Kidney epithelial cell (primary cell): ENCODE measurements at regions not wholly inside any gene's neighbourhood (a gene's known extent, or its start where the extent isn't known, plus 50 kb on each side); places are given as distances from the start of the nearest gene placed in this dataset.

Source experiments
- DNase-seq: peaks from one replicate; pipeline ENCODE4 v3.0.0-alpha.2; 2010; ENCODE audit warnings: low read depth
- H3K27me3 ChIP-seq: 2 replicates; pipeline ENCODE4 v1.6.0; 2011; ENCODE audit warnings: low read length; ENCODE audit not compliant: control insufficient read depth, insufficient read depth
- H3K36me3 ChIP-seq: 2 replicates; pipeline ENCODE4 v1.5.1; 2011; ENCODE audit warnings: low read length; ENCODE audit not compliant: control insufficient read depth, insufficient read depth
- H3K4me3 ChIP-seq: 2 replicates; pipeline ENCODE4 v1.5.1; 2011; ENCODE audit warnings: low read depth, mild to moderate bottlenecking, control low read depth, low read length
- CTCF ChIP-seq: IDR thresholded peaks from 2 replicates; pipeline ENCODE4 v1.5.1; 2011; ENCODE audit warnings: mild to moderate bottlenecking, moderate library complexity, low read length, control low read depth, inconsistent platforms; ENCODE audit not compliant: insufficient read depth, poor library complexity, severe bottlenecking

DNA sequence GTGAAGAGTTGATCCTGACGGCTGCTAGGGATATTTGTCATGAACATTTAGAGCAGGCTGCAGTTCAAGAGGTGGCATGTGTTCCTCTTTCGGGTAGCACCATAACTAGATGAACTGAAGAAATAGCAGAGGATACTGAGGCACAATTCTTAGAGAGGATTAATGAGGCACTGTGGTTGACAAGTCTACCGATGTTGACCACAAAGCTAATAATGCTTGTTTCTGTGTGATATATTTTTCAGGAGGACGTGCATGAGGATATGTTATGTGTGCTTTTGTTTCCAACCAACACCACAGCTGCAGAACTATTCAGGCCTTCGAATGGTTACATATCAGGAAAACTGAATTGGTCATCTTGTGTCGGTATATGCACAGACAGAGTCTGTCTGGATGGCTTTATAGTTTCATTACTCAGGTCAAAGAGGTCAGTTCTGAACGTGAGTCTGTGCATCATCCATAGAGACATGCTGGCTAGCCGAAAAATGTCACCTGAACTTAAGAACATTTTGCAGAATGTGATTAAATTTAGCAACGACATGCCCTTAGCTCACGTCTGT lies 210.1 kb upstream of the IRS2 start:
- Histone ChIP-seq H3K4me3 (no peak overlapping the region), H3K27me3 (no peaks in the 10 kb centered on the region), H3K36me3 (no peaks in the 10 kb centered on the region)
- TF ChIP-seq CTCF = no peak
- no peak for DNase-seq

DNA sequence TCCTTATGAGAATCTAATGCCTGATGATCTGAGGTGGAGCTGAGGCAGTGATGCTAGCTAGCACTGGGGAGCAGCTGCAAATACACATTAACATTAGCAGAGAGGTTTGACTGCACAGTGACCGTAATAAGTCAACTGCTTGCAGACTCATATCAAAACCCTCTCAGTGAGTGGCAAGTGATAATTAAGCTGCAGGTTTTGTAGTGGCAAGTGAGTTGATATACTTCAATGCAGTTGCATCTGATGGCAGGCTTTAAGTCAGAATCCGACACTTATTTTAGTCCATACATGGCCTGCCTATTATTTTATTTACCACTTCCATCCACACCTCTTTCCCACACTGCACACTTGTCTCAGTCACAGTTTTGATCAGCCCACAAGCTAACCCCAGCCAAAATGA lies 209.2 kb upstream of the IRS2 start:
- Histone ChIP-seq H3K36me3 (no peaks in the 10 kb centered on the region), H3K27me3 (no peaks in the 10 kb centered on the region), H3K4me3 (no peak overlapping the region)
- no peak for DNase-seq
- TF ChIP-seq CTCF = no peak

GRCh38 chr13:109990296-109990695 lies 203.9 kb upstream of the IRS2 start:
- no peak for DNase-seq
- TF ChIP-seq CTCF = no peak
- H3K27me3 ChIP-seq = no peaks in the 10 kb centered on the region
- no peaks in the 10 kb centered on the region for H3K36me3 ChIP-seq
- no peak overlapping the region for H3K4me3 ChIP-seq

GRCh38 chr13:109989686-109990085 lies 203.3 kb upstream of the IRS2 start:
- Histone ChIP-seq H3K4me3 (no peak overlapping the region), H3K27me3 (no peaks in the 10 kb centered on the region), H3K36me3 (no peaks in the 10 kb centered on the region)
- DNase-seq = no peak
- no peak for TF ChIP-seq CTCF

GRCh38 chr13:109989155-109989554 lies 202.8 kb upstream of the IRS2 start:
- no peaks in the 10 kb centered on the region for H3K27me3 ChIP-seq
- no peak for DNase-seq
- no peak for TF ChIP-seq CTCF
- no peak overlapping the region for H3K4me3 ChIP-seq
- no peaks in the 10 kb centered on the region for H3K36me3 ChIP-seq

- Histone ChIP-seq H3K36me3 (no peaks in the 10 kb centered on the region), H3K4me3 (no peak overlapping the region), H3K27me3 (no peaks in the 10 kb centered on the region)
- TF ChIP-seq CTCF = no peak
- DNase-seq = no peak
Measured at GRCh38 chr13:109986851-109987250, 200.5 kb upstream of the IRS2 start.
